CD4-positive, alpha-beta T cell (primary cell): ENCODE measurements at regions not wholly inside any gene's neighbourhood (a gene's known extent, or its start where the extent isn't known, plus 50 kb on each side); places are given as distances from the start of the nearest gene placed in this dataset.

ENCODE experiments used
- ATAC-seq: fragments of 200-7000 bp; cut with Tn5 transposase; one replicate; pipeline ENCODE4 v1.10.0; 2022; ENCODE audit warnings: mild to moderate bottlenecking; ENCODE audit not compliant: poor library complexity
- CTCF ChIA-PET: fragments of 350-600 bp; sonication (Branson Sonifier 250); formaldehyde crosslinking; loops from one replicate; lab custom pipeline; 2021; ENCODE audit warnings: antibody characterized with exemption, inconsistent platforms; lab: Charles Lee
- POLR2A ChIA-PET: fragments of 350-600 bp; sonication (Branson Sonifier 250); formaldehyde crosslinking; loops from one replicate; lab custom pipeline; 2021; ENCODE audit warnings: antibody characterized with exemption, inconsistent platforms; lab: Charles Lee
- DNase-seq, 14 experiments: peaks; one replicate each; pipeline ENCODE4 v3.0.0-alpha.2; 2013 to 2020; ENCODE audit warnings: mixed read lengths in 2 of 14
- H3K27ac ChIP-seq, 2 donors: one replicate each; pipeline versions ENCODE4 v1.5.1 to v1.7.0; 2013; ENCODE audit warnings: low read length in 2 of 2, low read depth in 1 of 2, mild to moderate bottlenecking in 1 of 2
- H3K27me3 ChIP-seq, 2 experiments: 1 replicate in 1 of 2; 2 replicates in 1 of 2; pipeline versions ENCODE4 v1.6.1 to v1.7.0; 2013; ENCODE audit warnings: low read length in 2 of 2, control low read depth in 1 of 2, mild to moderate bottlenecking in 1 of 2, moderate library complexity in 1 of 2; ENCODE audit not compliant: insufficient read depth in 2 of 2, control insufficient read depth in 1 of 2
- H3K36me3 ChIP-seq: one replicate; pipeline ENCODE4 v1.6.1; 2013; ENCODE audit warnings: low read length, control low read depth; ENCODE audit not compliant: insufficient read depth
- H3K4me1 ChIP-seq: one replicate; pipeline ENCODE4 v1.6.1; 2013; ENCODE audit warnings: low read length, control low read depth; ENCODE audit not compliant: insufficient read depth
- H3K4me3 ChIP-seq: one replicate; pipeline ENCODE4 v1.5.1; 2013; ENCODE audit warnings: mild to moderate bottlenecking, low read length, moderate library complexity
- H3K9me3 ChIP-seq, 2 experiments: 1 replicate in 1 of 2; 2 replicates in 1 of 2; pipeline versions ENCODE4 v1.6.1 to v1.7.0; 2013; ENCODE audit warnings: low read length in 2 of 2, mild to moderate bottlenecking in 2 of 2, control low read depth in 1 of 2, moderate library complexity in 1 of 2; ENCODE audit not compliant: control insufficient read depth in 1 of 2, insufficient read depth in 1 of 2
- H3K27ac Mint-ChIP-seq: one replicate; pipeline ENCODE4 v1.8.0; 2020; ENCODE audit warnings: mixed read lengths
- H3K27me3 Mint-ChIP-seq: one replicate; pipeline ENCODE4 v1.8.0; 2021; ENCODE audit warnings: mixed read lengths
- H3K36me3 Mint-ChIP-seq: one replicate; pipeline ENCODE4 v1.8.0; 2021; ENCODE audit warnings: low read depth, mixed read lengths
- H3K4me1 Mint-ChIP-seq: one replicate; pipeline ENCODE4 v1.8.0; 2021; ENCODE audit warnings: low read depth, mixed read lengths
- H3K4me3 Mint-ChIP-seq: one replicate; pipeline ENCODE4 v1.8.0; 2020; ENCODE audit warnings: mild to moderate bottlenecking, mixed read lengths
- H3K9me3 Mint-ChIP-seq: one replicate; pipeline ENCODE4 v1.8.0; 2020; ENCODE audit warnings: mixed read lengths
- CTCF ChIP-seq: fragments of 200-600 bp; IDR thresholded peaks from one replicate; pipeline ENCODE4 v1.8.0; 2022; ENCODE audit warnings: antibody characterized with exemption, mild to moderate bottlenecking
- intact Hi-C, 2 experiments: fragments of 100-400 bp; cut with DNase I in 1 of 2; cut with micrococcal nuclease in 1 of 2; formaldehyde crosslinking; loops; one replicate each; pipeline versions ENCODE4 v1.15.1 to v1.9.0; 2023 to 2025; cut with DNase I, micrococcal nuclease

GRCh38 chr15:31158858-31159569 is 57.5 kb upstream of the TRPM1 start:
- Mint-ChIP-seq H3K27me3 (no peaks in the 10 kb centered on the region), H3K4me1 (peaks cover 3% of the 10 kb centered on the region), H3K4me3 (no peak overlapping the region), H3K9me3 (no peaks in the 10 kb centered on the region), H3K36me3 (no peaks in the 10 kb centered on the region), H3K27ac (no peak overlapping the region)
- no peaks in the 10 kb centered on the region for H3K9me3 ChIP-seq
- DNase-seq: no peak
- no peak for TF ChIP-seq CTCF
- ChIA-PET CTCF (no interaction called here), POLR2A (no interaction called here)
- H3K4me1 ChIP-seq: no peaks in the 10 kb centered on the region
- no peaks in the 10 kb centered on the region for H3K27me3 ChIP-seq
- intact Hi-C loops: loop anchor here in 1 of 2 experiments (10.0 kb wide), 1 partner anchor 56 kb away; no protein-coding TSS in a partner anchor
- no peak overlapping the region for H3K4me3 ChIP-seq
- no peak for ATAC-seq
- H3K36me3 ChIP-seq: no peaks in the 10 kb centered on the region
- no peak overlapping the region for H3K27ac ChIP-seq

DNA sequence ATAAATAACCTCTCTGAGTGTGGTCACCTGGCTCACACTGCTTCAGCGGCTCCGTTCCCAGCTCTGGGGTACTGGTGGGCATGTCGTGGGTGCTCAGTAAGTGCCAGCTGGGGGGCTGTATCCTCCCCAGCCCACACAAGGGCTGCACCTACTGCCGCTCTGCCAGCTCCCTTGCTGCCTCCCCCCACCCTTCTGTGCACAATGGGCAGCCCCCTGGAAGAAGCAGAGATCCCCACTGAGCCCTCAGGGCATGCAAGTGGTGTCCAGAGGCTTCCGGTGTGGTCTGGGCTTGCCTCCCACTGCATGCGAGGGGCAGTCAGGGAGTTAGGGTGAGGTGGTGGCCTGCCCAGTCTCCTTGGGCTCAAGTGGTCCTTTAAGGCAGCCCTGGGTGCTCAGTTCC is 58.3 kb upstream of the TRPM1 start:
- Mint-ChIP-seq H3K36me3 (no peaks in the 10 kb centered on the region), H3K4me3 (no peak overlapping the region), H3K27ac (no peak overlapping the region), H3K4me1 (peaks cover 3% of the 10 kb centered on the region), H3K27me3 (no peaks in the 10 kb centered on the region), H3K9me3 (no peaks in the 10 kb centered on the region)
- Histone ChIP-seq H3K36me3 (no peaks in the 10 kb centered on the region), H3K9me3 (no peaks in the 10 kb centered on the region), H3K27me3 (no peaks in the 10 kb centered on the region), H3K27ac (no peak overlapping the region), H3K4me1 (no peaks in the 10 kb centered on the region), H3K4me3 (no peak overlapping the region)
- ChIA-PET POLR2A (no interaction called here), CTCF (no interaction called here)
- DNase-seq (no peak), ATAC-seq (no peak)
- TF ChIP-seq CTCF: no peak
- intact Hi-C loops: loop anchor here in 1 of 2 experiments (10.0 kb wide), 1 partner anchor 55 kb away; no protein-coding TSS in a partner anchor

- no peak for TF ChIP-seq CTCF
- POLR2A ChIA-PET: no interaction called here
- Histone ChIP-seq H3K36me3 (no peaks in the 10 kb centered on the region), H3K4me3 (no peak overlapping the region), H3K27ac (no peak overlapping the region), H3K27me3 (no peaks in the 10 kb centered on the region), H3K9me3 (no peaks in the 10 kb centered on the region), H3K4me1 (no peaks in the 10 kb centered on the region)
- Mint-ChIP-seq H3K4me1 (peaks cover 3% of the 10 kb centered on the region), H3K27ac (no peak overlapping the region), H3K36me3 (no peaks in the 10 kb centered on the region), H3K4me3 (no peak overlapping the region), H3K9me3 (no peaks in the 10 kb centered on the region), H3K27me3 (no peaks in the 10 kb centered on the region)
- CTCF ChIA-PET: no interaction called here
- intact Hi-C loops: no loop called here
- DNase-seq (no peak), ATAC-seq (no peak)
Measured at GRCh38 chr15:31160297-31160696, 58.8 kb upstream of the TRPM1 start.
